GM23338 (cell line): ENCODE measurements at regions not wholly inside any gene's neighbourhood (a gene's known extent, or its start where the extent isn't known, plus 50 kb on each side); places are given as distances from the start of the nearest gene placed in this dataset.

Experiments used
- ATAC-seq: fragments of 200-7000 bp; cut with Tn5 transposase; 3 replicates; pipeline ENCODE4 v1.9.1; 2020
- DNase-seq: peaks from one replicate; pipeline ENCODE4 v3.0.0-alpha.2; 2015; ENCODE audit warnings: low spot score
- H2AFZ ChIP-seq: fragments of 200-600 bp; sonication (generic); 2 replicates; pipeline ENCODE4 v1.8.0; 2016; ENCODE audit warnings: antibody characterized with exemption, mild to moderate bottlenecking, moderate library complexity
- H3F3A ChIP-seq: fragments of 200-600 bp; sonication (generic); replicated peaks from 2 replicates; pipeline ENCODE4 v1.8.0; 2017; ENCODE audit warnings: antibody characterized with exemption, mixed run types, low read depth
- H3K27ac ChIP-seq: fragments of 200-600 bp; sonication (generic); 2 replicates; pipeline ENCODE4 v1.6.1; 2016; ENCODE audit warnings: low read depth
- H3K27me3 ChIP-seq: fragments of 200-600 bp; sonication (generic); 2 replicates; pipeline ENCODE4 v1.8.0; 2016; ENCODE audit warnings: mild to moderate bottlenecking, mixed run types, moderate library complexity; ENCODE audit not compliant: insufficient read depth
- H3K36me3 ChIP-seq: fragments of 200-600 bp; sonication (generic); 2 replicates; pipeline ENCODE4 v1.8.0; 2016; ENCODE audit warnings: mild to moderate bottlenecking; ENCODE audit not compliant: insufficient read depth
- H3K4me1 ChIP-seq: fragments of 200-600 bp; sonication (generic); 2 replicates; pipeline ENCODE4 v1.8.0; 2016; ENCODE audit warnings: mild to moderate bottlenecking, moderate library complexity; ENCODE audit not compliant: insufficient read depth
- H3K4me2 ChIP-seq: fragments of 200-600 bp; sonication (generic); 2 replicates; pipeline ENCODE4 v1.7.1; 2017; ENCODE audit warnings: mixed run types
- H3K4me3 ChIP-seq: fragments of 200-600 bp; sonication (generic); 2 replicates; pipeline ENCODE4 v1.6.1; 2016; ENCODE audit warnings: mixed run types
- H3K79me2 ChIP-seq: fragments of 200-600 bp; sonication (generic); replicated peaks from 2 replicates; pipeline ENCODE4 v1.8.0; 2017; ENCODE audit warnings: mild to moderate bottlenecking; ENCODE audit not compliant: insufficient read depth
- H3K9me2 ChIP-seq: fragments of 200-600 bp; sonication (generic); 2 replicates; pipeline ENCODE4 v1.8.0; 2017; ENCODE audit not compliant: insufficient read depth
- H4K20me1 ChIP-seq: fragments of 200-600 bp; sonication (generic); replicated peaks from 2 replicates; pipeline ENCODE4 v1.8.0; 2017; ENCODE audit warnings: mild to moderate bottlenecking; ENCODE audit not compliant: insufficient read depth
- H3K27ac Mint-ChIP-seq: 2 replicates; pipeline ENCODE4 v1.8.0; 2020; ENCODE audit warnings: inconsistent platforms, mild to moderate bottlenecking, moderate library complexity, mixed read lengths
- H3K27me3 Mint-ChIP-seq: 3 replicates; pipeline ENCODE4 v1.8.0; 2022; ENCODE audit warnings: low read depth, mild to moderate bottlenecking, moderate library complexity, mixed read lengths, inconsistent platforms; ENCODE audit not compliant: insufficient read depth, poor library complexity
- H3K36me3 Mint-ChIP-seq: 3 replicates; pipeline ENCODE4 v1.8.0; 2021; ENCODE audit warnings: low read depth, mild to moderate bottlenecking, inconsistent platforms, moderate library complexity, mixed read lengths
- H3K4me1 Mint-ChIP-seq: 3 replicates; pipeline ENCODE4 v1.8.0; 2020; ENCODE audit warnings: mild to moderate bottlenecking, inconsistent platforms, mixed read lengths
- H3K4me3 Mint-ChIP-seq: 3 replicates; pipeline ENCODE4 v1.8.0; 2021; ENCODE audit warnings: moderate library complexity, mild to moderate bottlenecking, inconsistent platforms, mixed read lengths
- H3K9me3 Mint-ChIP-seq: 3 replicates; pipeline ENCODE4 v1.8.0; 2020; ENCODE audit warnings: moderate library complexity, mild to moderate bottlenecking, inconsistent platforms, mixed read lengths
- CREB1 ChIP-seq: fragments of 250-450 bp; sonication (Bioruptor Pico); IDR thresholded peaks from 2 replicates; pipeline ENCODE4 v1.5.0; 2020; ENCODE audit warnings: low read depth, mild to moderate bottlenecking, moderate library complexity
- CTCF ChIP-seq, 2 experiments: fragments of 200-600 bp in 1 of 2; sonication (generic) in 1 of 2; conservative IDR thresholded peaks; 2 replicates each; pipeline versions ENCODE4 v1.5.1 to v1.6.1; 2016 to 2017; ENCODE audit warnings: antibody characterized with exemption in 2 of 2, low read depth in 2 of 2, mild to moderate bottlenecking in 2 of 2, moderate library complexity in 1 of 2
- ETS1 ChIP-seq: IDR thresholded peaks from 2 replicates; pipeline ENCODE4 v1.6.1; 2016; ENCODE audit warnings: antibody characterized with exemption
- EZH2 ChIP-seq: fragments of 200-600 bp; sonication (generic); IDR thresholded peaks from one replicate; pipeline ENCODE4 v1.8.0; 2017; ENCODE audit warnings: antibody characterized with exemption, mild to moderate bottlenecking, low read depth; ENCODE audit not compliant: unreplicated experiment
- EZH2phosphoT487 ChIP-seq: fragments of 200-600 bp; sonication (generic); IDR thresholded peaks from one replicate; pipeline ENCODE4 v1.8.1; 2018; ENCODE audit warnings: antibody characterized with exemption; ENCODE audit not compliant: unreplicated experiment
- JUNB ChIP-seq: IDR thresholded peaks from one replicate; pipeline ENCODE4 v1.6.1; 2016; ENCODE audit warnings: antibody characterized with exemption; ENCODE audit not compliant: unreplicated experiment
- NANOG ChIP-seq: IDR thresholded peaks from 2 replicates; pipeline ENCODE4 v1.6.1; 2016; ENCODE audit warnings: antibody characterized with exemption, borderline replicate concordance
- POLR2AphosphoS5 ChIP-seq: IDR thresholded peaks from 2 replicates; pipeline ENCODE4 v1.6.1; 2016; ENCODE audit warnings: antibody characterized with exemption, low read depth
- REST ChIP-seq: IDR thresholded peaks from one replicate; pipeline ENCODE4 v1.6.1; 2018; ENCODE audit warnings: antibody characterized with exemption; ENCODE audit not compliant: unreplicated experiment
- STAT1 ChIP-seq: IDR thresholded peaks from one replicate; pipeline ENCODE4 v1.6.1; 2016; ENCODE audit warnings: antibody characterized with exemption; ENCODE audit not compliant: unreplicated experiment
- ZNF114 ChIP-seq: fragments of 250-450 bp; sonication (Bioruptor Pico); IDR thresholded peaks from 2 replicates; pipeline ENCODE4 v1.5.0; 2020; ENCODE audit warnings: mild to moderate bottlenecking, moderate library complexity
- ZNF331 ChIP-seq: fragments of 250-450 bp; sonication (Bioruptor Pico); IDR thresholded peaks from 2 replicates; pipeline ENCODE4 v1.5.0; 2020; ENCODE audit warnings: low read depth, mild to moderate bottlenecking, moderate library complexity
- ZNF462 ChIP-seq: fragments of 250-450 bp; sonication (Bioruptor Pico); IDR thresholded peaks from 2 replicates; pipeline ENCODE4 v1.5.0; 2020; ENCODE audit warnings: mild to moderate bottlenecking, moderate library complexity

- TF ChIP-seq ZNF331 (CRISPR knock-in tag): no peak
- TF ChIP-seq REST: no peak
- no peak for TF ChIP-seq POLR2AphosphoS5
- TF ChIP-seq ETS1: no peak
- no peak for TF ChIP-seq EZH2phosphoT487
- no peak for TF ChIP-seq CTCF (conservative IDR thresholded peaks at IDR 0.05; ENCODE audit: low read depth in 2 of 2)
- no peak for TF ChIP-seq EZH2
- no peak for TF ChIP-seq STAT1
- TF ChIP-seq JUNB: no peak
- no peak for TF ChIP-seq CREB1 (CRISPR knock-in tag)
- no peak for TF ChIP-seq ZNF114
- TF ChIP-seq ZNF462 (CRISPR knock-in tag): no peak
- TF ChIP-seq NANOG: no peak
- H3K27ac Mint-ChIP-seq: no peak overlapping the region
- H3K27ac ChIP-seq: no peak overlapping the region
- no peaks in the 10 kb centered on the region for H3F3A ChIP-seq
- no peaks in the 10 kb centered on the region for H4K20me1 ChIP-seq
- no peaks in the 10 kb centered on the region for H3K36me3 ChIP-seq
- no peak for DNase-seq
- ATAC-seq: no peak
- H3K27me3 Mint-ChIP-seq: no peaks in the 10 kb centered on the region
- H3K79me2 ChIP-seq: no peaks in the 10 kb centered on the region
- no peak overlapping the region for H3K4me2 ChIP-seq
- no peaks in the 10 kb centered on the region for H3K27me3 ChIP-seq
- H3K4me3 ChIP-seq: no peak overlapping the region
- no peaks in the 10 kb centered on the region for H3K4me1 ChIP-seq
- H3K9me3 Mint-ChIP-seq: peaks cover 2% of the 10 kb centered on the region; the same call in 1 of the 3 replicates
- H2AFZ ChIP-seq: no peak overlapping the region
- H3K9me2 ChIP-seq: no peaks in the 10 kb centered on the region
- no peaks in the 10 kb centered on the region for H3K36me3 Mint-ChIP-seq
- no peak overlapping the region for H3K4me3 Mint-ChIP-seq
- no peaks in the 10 kb centered on the region for H3K4me1 Mint-ChIP-seq
Measured at GRCh38 chrX:28042260-28042659, 61.0 kb upstream of the DCAF8L1 start.
